Activated T-cell treated with anti-CD3 and anti-CD28 coated beads, Interleukin-2, amount 50 U/mL, for 48 hours (primary cell): ENCODE measurements at regions not wholly inside any gene's neighbourhood (a gene's known extent, or its start where the extent isn't known, plus 50 kb on each side); places are given as distances from the start of the nearest gene placed in this dataset.

ENCODE experiments used
- DNase-seq, 2 experiments: peaks; one replicate each; pipeline ENCODE4 v3.0.0-alpha.2; 2020

DNA sequence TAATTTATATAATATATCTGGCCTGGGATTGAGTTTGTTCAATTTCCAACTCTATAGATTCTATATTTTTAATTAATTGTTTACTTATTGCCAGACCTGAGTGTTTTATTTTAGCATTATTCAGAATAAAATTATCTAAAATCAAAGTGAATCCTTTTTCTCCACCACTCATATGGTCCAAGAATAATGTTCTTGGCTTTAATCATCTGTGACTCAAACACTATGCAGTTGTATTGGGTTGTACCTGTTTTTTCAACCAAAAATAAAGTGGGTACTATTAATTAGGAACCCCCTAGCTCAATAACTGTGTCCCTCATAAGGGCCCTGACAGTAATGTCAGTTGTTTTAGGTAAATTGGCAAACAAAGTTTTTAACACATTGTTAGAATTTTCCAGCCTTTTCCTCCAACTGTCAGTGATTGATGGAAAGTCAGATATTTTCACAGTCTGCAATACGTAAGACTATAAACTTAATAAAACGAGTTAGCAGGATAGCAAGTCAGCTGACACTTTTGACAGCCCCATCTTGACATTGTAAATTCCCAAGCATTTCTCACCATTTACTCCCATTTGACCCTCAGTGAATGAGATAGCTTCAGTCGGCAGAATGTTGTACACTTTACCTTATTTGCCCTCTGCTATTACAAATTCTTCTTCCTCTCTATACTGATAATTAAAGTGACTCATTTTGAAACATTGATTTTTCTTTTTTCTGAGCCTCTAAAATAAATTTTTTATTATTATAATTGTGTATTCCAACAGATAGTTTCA, 587.4 kb downstream of the METTL4 start:
- no peak for DNase-seq

DNA sequence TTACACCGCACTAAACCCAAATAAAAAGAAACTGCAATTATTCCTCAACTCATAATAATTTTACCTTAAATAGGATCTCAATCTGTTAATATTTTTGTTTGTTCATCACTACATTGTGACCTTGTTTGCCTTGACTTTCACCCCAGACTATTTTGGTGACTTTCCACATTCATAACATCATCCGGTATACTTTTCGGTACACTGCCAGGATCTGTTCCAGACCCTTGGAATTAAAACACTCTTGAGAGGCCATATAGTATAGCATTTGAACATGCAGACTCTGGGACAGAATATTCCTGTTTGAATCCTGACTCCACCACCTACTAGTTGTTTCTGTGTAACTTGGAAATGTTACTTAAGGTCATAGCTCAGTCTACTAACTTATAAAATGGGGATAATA, 577.4 kb downstream of the METTL4 start:
- DNase-seq, result no peak

DNA sequence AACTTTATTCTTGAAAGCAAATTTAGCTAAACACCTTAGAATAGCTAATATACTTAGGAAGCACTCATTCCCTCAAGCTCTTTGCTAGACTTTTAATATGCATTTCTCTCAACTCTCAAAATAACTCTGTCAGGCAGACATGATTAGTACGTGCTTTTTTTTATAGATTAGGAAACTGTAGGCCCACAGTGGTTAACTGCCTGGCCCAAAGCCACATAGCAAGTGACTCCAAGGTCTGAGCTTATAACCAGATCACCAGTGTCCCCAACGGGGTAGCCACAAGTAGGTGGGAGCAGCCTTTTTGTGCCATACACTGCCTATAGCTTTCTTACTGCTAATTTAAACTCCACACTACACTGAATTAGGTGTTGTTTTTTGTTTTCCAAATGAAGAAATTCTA, 576.8 kb downstream of the METTL4 start:
- DNase-seq, result no peak

DNA sequence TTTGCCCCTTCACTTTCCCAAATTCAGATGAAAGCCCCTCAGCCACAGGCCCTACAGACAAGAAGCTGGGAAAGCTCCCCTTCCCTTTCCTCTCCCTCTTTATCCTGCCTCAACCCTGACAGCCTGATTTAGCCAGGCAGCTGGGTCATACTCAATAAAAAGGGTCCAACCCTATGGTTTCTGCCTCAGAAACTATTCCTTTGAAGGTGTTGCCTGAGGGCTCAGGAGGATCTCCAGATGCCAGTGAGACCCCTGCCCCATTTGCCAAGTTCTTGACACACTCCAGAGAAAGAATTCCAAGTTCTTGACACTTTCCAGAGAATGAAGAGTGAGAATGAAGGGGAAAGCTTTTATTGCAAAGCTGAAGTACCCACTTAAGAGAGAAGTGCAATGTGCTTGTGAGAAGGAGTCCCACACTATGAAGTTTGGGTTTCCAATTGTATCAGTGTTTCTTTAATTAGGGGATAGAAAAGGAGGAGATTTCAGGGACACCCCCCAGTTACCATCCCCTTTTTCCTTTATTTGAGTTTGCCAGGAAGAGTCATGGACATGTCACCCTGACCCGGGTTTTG, 576.2 kb downstream of the METTL4 start:
- DNase-seq, result no peak

DNA sequence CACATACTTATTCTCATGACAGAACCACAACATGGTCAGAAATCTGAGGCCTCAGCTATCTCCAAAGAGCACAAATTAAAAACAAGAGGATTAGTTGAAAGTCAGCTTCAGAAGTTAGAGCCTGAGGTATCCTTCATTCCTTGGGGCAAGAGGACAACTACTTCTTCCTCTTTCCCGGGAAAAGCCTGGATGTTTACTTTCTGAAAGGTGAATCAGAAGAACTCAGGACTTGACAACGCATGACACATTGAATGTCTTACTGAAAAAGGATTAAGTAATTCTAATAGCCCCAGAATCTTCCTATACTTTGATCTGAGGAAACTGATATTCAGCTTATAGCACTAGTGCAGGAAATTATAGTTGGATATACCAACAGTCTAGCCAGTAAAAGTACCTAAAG, 573.2 kb downstream of the METTL4 start:
- no peak for DNase-seq

DNA sequence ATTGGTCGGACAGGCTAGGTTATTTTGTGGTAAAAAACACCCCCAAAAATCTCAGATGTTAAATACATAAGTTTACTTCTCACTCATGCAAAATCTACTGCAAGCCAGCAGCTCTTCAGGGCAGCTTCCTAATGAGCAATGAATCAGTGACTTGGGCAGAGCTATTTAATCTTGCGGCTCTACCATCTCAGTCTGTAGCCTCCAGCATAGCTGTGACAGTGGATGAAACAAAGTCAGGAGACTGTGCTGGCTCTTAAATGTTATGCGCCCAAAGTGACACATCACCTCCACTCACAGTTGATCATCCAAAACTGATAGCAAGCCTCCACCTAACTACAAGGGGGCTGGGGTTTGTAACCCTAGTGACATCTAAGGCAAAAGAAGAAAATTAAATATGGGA, 571.9 kb downstream of the METTL4 start:
- DNase-seq, result no peak

DNA sequence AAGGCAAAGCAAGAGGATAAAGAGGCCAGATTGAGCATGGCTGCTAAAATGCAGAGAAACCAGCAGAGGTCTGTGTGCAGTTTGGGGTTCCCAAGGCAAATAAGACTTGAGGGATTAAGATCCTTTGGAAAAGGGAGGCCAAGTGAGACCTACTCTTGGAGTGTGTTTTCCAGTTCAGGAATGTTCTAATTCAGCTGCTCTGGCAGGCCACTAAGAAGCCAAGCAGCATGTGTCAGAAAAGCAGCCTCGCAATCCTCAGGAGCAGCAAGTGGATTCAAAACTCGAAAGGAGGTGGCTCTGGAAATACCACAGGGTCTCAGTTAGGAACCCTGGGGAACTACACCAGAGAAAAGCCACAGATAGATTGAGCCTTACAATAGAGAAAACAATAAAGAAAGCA, 569.2 kb downstream of the METTL4 start:
- DNase-seq, result no peak

DNA sequence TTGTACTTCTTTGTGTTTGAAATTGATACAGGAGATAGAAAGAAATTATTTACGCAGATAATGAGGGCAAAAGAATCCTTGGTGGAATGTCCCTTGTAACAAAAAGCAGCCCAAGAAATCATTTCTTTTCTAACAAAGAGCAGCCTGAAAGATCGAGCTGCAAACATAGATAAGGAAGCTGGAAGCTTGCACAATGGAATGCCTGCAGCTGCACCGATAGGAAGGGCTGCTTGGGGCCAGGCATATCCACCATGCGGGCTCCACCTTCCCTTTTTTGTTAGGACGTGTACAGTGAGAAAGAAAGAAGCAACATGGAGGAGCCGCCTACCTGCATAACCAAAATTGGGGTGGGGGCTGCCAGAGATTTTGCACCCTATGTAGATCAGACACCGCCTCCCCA, 568.7 kb downstream of the METTL4 start:
- no peak for DNase-seq

DNA sequence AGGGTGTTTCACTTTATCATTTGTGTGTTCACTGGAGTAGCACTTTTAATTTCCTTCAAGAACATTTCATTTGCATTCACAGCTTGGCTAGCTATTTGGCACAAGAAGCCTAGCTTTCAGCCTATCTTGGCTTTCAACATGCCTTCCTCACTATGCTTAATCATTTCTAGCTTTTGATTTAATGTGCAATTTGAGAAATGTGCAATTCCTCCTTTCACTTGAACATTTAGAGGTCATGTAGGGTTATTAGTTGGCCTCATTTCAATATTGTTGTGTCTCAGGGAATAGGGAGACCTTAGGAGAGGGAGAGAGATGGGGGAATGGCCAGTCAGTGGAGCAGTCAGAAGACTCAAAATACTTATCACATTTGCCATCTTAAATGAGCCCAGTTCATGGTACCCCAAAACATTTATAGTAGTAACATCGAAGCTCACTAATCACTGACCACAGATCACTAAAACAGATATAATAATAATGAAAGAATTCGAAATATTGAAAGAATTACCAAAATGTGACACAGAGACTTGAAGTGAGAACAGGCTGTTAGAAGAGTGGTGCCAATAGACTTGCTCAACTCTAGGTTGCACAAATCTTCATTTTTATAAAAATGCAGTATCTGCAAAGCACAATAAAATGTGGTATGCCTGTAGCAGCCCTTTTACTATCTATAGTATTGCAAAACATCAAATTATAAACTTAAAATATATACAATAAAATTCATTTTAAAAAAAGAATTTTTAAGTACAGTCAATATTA, 561.2 kb downstream of the METTL4 start:
- no peak for DNase-seq

DNA sequence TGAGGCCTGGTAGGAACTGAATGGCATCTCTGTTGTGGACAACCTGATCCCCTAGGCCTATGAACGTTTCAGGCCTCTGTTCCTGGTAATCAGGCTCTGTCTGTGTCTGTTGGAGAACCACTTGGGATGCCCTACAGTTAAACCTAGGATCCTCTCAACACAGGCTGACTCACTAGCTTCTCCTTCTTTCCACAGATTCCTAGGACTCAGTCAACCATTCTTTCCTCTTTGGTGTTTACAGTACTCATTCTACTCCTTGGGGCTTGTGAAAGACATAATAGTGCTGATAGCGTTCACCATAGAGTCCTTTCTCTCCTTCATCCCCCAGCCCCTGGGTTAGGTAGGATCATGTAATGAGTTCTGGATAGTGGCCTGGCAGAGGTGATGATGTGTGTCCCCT, 544.3 kb downstream of the METTL4 start:
- DNase-seq, result no peak

DNA sequence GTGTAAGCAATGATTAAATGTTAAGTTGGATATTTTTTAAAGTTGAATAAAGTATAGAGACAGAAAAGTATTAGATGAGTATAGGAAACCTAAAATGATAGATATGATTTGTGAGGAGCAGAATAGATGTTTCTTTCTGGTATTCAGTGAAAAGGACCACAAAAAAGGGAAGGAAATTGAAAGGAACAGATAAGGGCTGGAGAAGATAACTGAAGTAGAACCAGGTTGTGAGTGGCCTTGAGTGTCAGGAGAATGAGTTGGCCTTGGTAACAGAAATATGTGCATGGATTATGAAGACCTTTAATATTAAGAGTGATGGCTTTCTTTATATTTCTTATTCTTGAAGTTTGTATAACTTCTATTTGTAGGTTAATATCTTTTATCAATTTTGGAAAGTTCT, 543.5 kb downstream of the METTL4 start:
- DNase-seq, result no peak

DNA sequence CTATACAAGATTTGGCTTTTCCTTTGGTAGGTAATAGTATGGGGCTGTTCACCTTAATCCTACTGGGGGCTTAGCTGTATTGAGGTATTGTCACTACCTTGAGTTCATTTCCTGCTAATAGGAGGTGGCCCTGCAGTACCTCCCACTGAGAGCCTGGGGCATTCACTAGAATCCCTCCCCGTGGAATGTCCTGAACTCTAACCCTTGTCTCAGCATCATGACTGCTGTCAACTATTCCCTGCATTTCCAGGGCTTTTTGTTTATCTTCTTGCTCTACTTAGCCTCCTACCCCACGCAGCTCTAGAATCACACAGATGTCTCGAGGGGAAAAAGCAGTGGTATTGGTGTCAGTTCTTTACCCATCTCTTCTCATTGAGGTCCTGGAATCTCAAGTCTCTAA, 542.3 kb downstream of the METTL4 start:
- no peak for DNase-seq

DNA sequence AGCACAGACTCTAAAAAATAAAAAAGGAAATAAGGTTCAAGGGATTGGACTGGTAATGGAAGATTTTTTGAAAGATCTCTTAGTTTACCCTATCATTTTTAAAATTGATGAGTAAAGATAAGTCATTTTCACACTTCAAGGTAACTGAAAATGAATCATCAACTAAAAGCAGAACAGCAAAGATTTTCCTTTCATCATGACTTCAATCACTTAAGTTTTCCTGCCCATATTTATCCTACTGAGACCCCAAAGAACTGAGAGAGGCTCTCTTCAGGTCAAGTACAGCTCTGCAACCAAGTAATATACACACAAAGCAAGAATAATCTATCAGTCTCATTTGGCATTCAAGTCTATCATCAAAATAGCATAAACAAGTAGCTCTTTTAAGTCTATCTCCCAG, 540.7 kb downstream of the METTL4 start:
- no peak for DNase-seq

DNA sequence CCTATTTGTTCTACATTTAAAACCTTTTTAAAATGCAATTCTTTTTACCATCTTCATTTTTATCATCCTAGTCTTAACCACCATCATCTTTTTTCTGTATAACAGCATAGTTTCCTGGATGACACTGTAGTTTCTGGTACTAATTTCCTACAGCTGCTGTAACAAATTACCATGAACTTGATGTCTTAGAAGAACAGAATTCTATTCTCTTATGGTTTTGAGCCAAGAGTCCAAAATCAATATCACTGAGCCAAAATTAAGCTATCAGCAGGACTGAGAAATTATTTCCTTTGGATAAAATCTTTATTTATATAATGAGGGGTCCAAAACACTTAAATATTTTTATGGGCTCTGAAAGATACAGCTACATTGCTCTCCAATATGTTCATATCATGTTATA, 539.3 kb downstream of the METTL4 start:
- DNase-seq, result no peak

DNA sequence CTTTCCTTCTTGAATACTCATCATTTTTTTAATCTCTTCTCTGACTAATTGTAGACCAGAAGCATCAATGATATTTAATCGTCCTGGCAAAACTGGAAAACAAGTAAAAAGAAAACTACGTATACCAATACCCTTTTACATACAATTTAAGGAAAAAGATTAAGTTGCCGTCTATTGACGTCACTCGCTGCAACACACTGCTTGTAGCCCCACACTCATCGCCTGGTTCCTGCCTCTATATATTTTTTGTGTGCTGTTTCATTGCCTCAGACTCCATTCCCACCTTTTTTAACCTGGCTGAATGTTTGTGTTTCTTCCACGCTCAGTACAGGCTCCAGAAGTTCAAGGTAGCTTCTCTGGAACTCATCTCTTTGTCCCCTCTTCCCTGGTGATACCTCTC, 536.2 kb downstream of the METTL4 start:
- no peak for DNase-seq

DNA sequence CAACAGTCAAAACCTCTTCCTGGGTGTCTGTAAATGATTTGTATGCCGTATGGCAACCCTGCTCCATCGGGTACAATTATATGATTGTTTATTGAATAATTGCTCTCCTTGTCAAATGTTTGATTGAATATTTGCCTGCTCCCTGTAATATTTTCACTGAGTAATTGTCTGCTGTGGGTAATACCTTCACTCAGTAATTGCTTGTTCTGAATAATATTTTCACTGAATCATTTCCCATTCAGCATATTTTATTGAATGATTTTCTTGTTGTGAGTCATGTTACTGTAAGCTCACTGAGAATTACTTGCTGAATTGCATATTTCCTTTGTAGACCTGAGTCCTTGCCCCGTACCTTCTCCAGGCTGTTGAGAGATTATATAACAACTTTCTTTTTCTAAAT, 535.2 kb downstream of the METTL4 start:
- DNase-seq, result no peak

DNA sequence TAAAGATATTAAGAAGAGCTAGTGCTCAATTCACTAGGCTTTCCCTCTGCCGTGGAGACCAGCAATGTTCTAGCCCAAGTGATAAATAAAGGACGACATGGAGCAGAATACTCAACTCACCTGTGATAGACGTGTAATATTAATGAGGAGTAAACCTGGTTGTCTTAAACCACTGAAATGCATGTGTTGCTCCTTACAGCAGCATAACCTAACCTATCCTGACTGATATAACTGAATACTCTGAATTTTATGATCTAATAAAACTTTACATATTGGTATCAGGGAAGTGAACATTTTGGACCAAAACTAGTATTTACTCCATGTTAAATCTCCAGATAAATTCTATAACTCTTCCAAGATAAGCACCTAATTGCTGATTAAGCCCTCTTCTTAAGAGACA, 531.0 kb downstream of the METTL4 start:
- no peak for DNase-seq

DNA sequence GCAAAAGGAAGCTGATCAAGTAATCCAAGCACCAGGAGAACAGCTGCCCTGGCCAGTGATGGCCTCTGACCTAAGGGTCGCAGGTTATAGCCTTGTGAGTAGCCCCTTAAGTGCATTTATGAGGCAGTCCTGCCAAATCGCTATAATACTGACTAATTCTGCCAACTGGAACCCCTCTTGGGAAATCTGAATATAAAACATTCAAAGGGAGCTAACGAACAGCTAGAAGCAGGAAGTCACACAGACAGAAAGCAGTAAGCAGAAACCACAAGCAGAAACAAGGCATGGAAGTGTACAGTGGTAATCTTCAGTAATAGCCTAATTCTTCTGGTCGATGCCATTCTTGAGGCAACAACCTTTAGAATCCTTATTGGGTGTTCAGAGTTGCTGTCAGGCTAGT, 521.3 kb downstream of the METTL4 start:
- no peak for DNase-seq

DNA sequence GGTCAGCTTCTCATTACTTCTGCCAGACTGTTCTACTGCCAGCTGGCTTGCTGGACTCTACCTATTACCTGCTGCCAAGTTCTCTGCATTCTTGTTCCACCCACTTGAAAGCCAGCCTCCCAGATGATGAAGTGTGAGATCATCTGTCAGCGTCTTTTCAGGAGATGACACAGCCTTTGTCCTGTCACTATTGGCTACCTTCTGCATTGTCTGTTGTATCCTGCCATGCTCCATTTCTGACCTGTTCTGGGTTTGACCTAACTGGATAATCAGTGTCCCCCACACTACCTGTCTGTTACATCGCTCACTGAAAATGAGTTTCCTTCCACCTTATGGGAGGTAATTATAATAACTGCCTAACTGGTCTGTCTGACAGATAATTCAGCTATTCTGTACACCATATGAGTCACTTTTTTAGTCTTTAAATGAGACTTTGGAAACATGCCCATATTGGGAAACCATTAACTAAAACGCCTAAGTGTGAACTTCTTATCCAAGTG, 520.6 kb downstream of the METTL4 start:
- no peak for DNase-seq

DNA sequence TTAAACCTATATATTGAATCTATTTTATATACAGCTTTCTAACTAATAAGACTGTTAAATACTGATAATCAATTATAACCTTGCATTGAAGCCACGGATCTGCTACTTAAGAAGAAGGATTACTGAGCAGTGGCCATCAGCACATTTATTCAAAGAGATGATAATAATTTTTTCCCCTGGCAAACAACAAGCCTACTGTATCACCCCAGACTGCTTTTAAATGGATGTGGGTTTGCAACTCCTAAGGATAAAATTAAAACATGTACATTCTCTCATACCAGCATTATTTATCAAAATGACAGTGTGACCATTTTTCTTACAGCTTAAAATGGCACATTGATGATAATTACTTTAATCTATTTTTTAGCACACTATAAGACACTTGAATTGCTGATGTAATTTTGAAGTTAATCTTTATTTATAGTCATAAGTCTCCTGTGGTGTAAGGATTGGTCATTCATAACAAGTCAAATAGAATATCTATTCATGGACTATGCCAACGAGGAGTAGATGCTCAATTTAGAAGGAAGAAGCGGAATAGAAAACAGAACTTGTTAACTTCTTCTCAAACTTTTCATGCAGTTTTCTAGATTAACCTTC, 517.7 kb downstream of the METTL4 start:
- no peak for DNase-seq

DNA sequence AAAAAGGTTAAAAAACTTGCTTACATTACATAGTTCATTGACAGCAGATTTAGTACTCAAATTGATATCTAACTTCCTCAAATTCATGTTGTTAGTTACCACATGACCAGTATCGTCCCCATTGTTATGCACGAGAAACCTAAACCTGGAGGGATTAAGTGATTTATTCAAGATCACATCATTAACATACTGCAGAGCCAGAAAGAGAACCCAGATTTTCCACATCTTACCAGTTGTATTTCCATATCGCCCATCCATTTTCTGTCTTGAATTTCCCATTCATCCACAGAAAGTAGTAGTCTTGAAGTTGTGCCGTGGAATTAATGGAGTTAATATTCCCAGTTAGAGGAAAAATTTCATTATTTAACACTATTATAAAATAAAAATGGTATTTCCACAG, 512.0 kb downstream of the METTL4 start:
- no peak for DNase-seq

DNA sequence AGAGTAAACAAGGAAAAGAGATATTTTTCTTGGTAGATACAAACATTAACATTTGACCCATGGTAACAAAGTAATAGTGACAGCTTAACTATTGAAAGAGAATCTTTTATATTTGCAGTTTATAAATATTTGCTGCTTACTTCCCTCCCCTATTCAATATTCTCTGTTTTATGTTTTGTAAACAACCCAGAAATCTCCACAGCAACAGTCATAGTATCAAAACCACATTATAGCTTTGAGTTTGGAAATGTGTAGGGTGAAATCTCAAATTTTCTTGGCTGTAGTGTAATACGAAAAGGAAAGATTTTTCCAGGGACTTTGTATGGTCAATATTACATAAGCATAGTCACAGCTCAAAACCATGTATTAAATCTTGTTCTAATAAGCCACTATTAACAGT, 511.2 kb downstream of the METTL4 start:
- DNase-seq, result no peak

DNA sequence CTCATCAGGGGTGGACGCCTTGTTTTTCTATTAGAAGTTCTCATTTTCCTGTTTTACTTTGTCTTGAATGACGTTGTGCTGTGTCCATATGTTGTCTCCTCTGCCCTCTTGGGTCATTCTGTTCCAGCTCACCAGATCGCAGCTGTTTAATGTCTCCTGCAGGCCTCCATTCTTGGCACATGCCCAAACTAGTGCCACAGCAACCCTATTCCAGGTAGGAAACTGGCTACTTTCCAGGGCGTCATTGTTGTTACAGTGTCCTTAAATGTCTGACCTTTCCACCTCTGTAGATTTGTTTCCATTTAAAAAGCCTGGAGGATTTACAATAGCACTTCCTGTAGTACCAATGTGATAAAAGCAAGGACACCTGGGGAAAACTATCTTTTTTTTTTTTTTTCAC, 500.7 kb downstream of the METTL4 start:
- DNase-seq, result no peak

DNA sequence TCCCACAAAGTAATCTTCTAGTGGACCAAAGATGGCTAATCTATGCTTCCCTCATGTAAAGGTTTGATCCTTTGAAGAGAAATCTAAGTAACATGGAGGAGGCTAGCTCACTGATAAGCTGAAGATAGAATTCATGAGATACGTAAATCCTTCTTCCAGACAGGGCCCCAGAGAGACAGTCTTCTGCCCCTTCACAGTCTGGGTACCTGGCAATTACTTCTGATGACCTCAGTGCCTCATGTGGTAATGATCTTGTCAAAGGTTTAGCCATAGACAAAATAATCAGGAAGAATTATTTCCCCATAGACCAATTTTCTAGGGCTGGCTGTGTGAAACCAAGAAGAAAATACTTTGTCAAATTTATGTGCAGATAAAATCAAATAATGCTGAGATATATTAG, 495.8 kb downstream of the METTL4 start:
- no peak for DNase-seq
